Spleen (tissue), 7 donors: ENCODE measurements at regions not wholly inside any gene's neighbourhood (a gene's known extent, or its start where the extent isn't known, plus 50 kb on each side); places are given as distances from the start of the nearest gene placed in this dataset.

Experiments
- POLR2A ChIP-seq, 3 donors: fragments of 450-650 bp; IDR thresholded peaks; one replicate each; pipeline ENCODE4 v1.5.1; 2017; ENCODE audit warnings: antibody characterized with exemption in 3 of 3, mild to moderate bottlenecking in 1 of 3
- TF ChIP-seq, protein P1 (sequence below), 11 experiments: fragments of 200-600 bp in 7 of 11; fragments of 450-650 bp in 4 of 11; sonication (generic) in 4 of 11; IDR thresholded peaks in 8 of 11; conservative IDR thresholded peaks in 3 of 11; 1 replicate in 7 of 11; 2 replicates in 4 of 11; pipeline versions ENCODE4 v1.4.0 to v1.8.0; 2016 to 2021; ENCODE audit warnings: antibody characterized with exemption in 11 of 11, inconsistent platforms in 4 of 11, mild to moderate bottlenecking in 1 of 11
- donor health status: DM: no; HTN: no; CAD: no; lungs with moderate emphysema.
- donor health status: DM: no; HTN: no; CAD: no.
- donor health status: DM: no; HTN: no; CAD: no.

DNA sequence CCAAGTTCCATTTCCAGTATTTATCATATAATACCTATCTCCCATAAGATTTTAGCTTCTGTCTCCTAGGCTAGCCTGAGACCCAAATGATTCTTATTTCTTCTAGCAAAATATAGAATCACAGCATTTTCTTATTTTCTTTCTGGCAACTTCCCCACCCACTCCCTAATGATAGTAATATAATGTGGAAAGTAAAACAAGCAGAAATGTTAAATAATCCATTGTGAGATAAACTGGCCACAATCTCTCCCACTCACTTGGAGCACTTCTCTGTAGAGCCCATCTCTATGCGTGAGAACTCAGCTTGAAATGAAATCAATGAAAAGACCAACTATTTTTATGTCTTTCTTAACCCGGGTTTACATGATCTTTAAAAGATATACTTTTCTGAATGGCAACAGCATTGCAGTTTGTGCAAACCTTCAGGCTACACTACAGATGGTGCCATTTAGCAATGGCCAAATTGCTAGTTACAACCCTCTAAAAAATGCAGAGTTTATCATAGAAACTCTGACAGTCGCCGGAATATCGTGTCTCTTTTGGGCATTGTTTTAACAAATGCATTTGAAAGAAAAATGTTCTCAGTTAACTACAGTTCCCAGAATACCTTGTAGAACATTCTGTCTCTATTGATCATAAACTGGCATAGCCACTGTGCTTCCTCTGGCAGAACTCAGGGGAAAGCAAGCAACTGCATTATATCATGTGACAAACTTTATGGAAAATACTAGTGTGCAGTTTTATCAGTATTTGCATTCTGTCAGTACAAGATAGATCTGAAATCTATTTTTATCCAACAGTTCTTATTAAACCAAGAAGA is 1407.4 kb upstream of the ZEB2 start:
- TF ChIP-seq, protein P1, sequence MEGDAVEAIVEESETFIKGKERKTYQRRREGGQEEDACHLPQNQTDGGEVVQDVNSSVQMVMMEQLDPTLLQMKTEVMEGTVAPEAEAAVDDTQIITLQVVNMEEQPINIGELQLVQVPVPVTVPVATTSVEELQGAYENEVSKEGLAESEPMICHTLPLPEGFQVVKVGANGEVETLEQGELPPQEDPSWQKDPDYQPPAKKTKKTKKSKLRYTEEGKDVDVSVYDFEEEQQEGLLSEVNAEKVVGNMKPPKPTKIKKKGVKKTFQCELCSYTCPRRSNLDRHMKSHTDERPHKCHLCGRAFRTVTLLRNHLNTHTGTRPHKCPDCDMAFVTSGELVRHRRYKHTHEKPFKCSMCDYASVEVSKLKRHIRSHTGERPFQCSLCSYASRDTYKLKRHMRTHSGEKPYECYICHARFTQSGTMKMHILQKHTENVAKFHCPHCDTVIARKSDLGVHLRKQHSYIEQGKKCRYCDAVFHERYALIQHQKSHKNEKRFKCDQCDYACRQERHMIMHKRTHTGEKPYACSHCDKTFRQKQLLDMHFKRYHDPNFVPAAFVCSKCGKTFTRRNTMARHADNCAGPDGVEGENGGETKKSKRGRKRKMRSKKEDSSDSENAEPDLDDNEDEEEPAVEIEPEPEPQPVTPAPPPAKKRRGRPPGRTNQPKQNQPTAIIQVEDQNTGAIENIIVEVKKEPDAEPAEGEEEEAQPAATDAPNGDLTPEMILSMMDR (IDR thresholded peaks at IDR 0.05 in 8 of 11, conservative IDR thresholded peaks at IDR 0.05 in 3 of 11) = no peak
- no peak for TF ChIP-seq POLR2A (IDR thresholded peaks at IDR 0.05)
